Femur (tissue), 1 donor: ENCODE measurements at regions not wholly inside any gene's neighbourhood (a gene's known extent, or its start where the extent isn't known, plus 50 kb on each side); places are given as distances from the start of the nearest gene placed in this dataset.

Experiments
- DNase-seq: peaks from one replicate; pipeline ENCODE4 v3.0.0-alpha.2; 2017

- no peak for DNase-seq
Observed at GRCh38 chr9:23326597-23326996, 499.4 kb downstream of the ELAVL2 start.

- no peak for DNase-seq
Observed at GRCh38 chr9:23341346-23341745, 484.7 kb downstream of the ELAVL2 start.

- no peak for DNase-seq
Observed at GRCh38 chr9:23342291-23342690, 483.7 kb downstream of the ELAVL2 start.

GRCh38 chr9:23343226-23343625, 482.8 kb downstream of the ELAVL2 start:
- DNase-seq = no peak

- DNase-seq = no peak
Observed at GRCh38 chr9:23361096-23361495, 464.9 kb downstream of the ELAVL2 start.

GRCh38 chr9:23372703-23373102, 453.3 kb downstream of the ELAVL2 start:
- DNase-seq = no peak

- no peak for DNase-seq
Observed at GRCh38 chr9:23375511-23375910, 450.5 kb downstream of the ELAVL2 start.

- no peak for DNase-seq
Observed at GRCh38 chr9:23379842-23380241, 446.2 kb downstream of the ELAVL2 start.

GRCh38 chr9:23380821-23381220, 445.2 kb downstream of the ELAVL2 start:
- DNase-seq = no peak

- no peak for DNase-seq
Observed at GRCh38 chr9:23382418-23382817, 443.6 kb downstream of the ELAVL2 start.

- DNase-seq = no peak
Observed at GRCh38 chr9:23394189-23394588, 431.9 kb downstream of the ELAVL2 start.

GRCh38 chr9:23408874-23409273, 417.2 kb downstream of the ELAVL2 start:
- DNase-seq = no peak

- no peak for DNase-seq
Observed at GRCh38 chr9:23412046-23412445, 414.0 kb downstream of the ELAVL2 start.

GRCh38 chr9:23412458-23412857, 413.6 kb downstream of the ELAVL2 start:
- DNase-seq = peak; percentile 63

GRCh38 chr9:23413541-23413940, 412.5 kb downstream of the ELAVL2 start:
- peak; percentile 56 for DNase-seq

- no peak for DNase-seq
Observed at GRCh38 chr9:23423999-23424398, 402.0 kb downstream of the ELAVL2 start.

GRCh38 chr9:23426144-23426543, 399.9 kb downstream of the ELAVL2 start:
- DNase-seq = no peak

- DNase-seq = no peak
Observed at GRCh38 chr9:23431459-23431858, 394.6 kb downstream of the ELAVL2 start.

GRCh38 chr9:23434654-23435053, 391.4 kb downstream of the ELAVL2 start:
- no peak for DNase-seq

- no peak for DNase-seq
Observed at GRCh38 chr9:23438299-23438907, 387.6 kb downstream of the ELAVL2 start.

GRCh38 chr9:23441275-23441674, 384.8 kb downstream of the ELAVL2 start:
- DNase-seq = no peak

GRCh38 chr9:23444658-23445057, 381.4 kb downstream of the ELAVL2 start:
- DNase-seq = no peak

- peak; percentile 29 for DNase-seq
Observed at GRCh38 chr9:23447166-23447565, 378.9 kb downstream of the ELAVL2 start.

- no peak for DNase-seq
Observed at GRCh38 chr9:23447944-23448343, 378.1 kb downstream of the ELAVL2 start.

GRCh38 chr9:23451802-23452418, 374.1 kb downstream of the ELAVL2 start:
- no peak for DNase-seq
